GM13976 (cell line): ENCODE measurements at regions not wholly inside any gene's neighbourhood (a gene's known extent, or its start where the extent isn't known, plus 50 kb on each side); places are given as distances from the start of the nearest gene placed in this dataset.

ENCODE experiments used
- DNase-seq: peaks from one replicate; pipeline ENCODE4 v3.0.0; 2012; ENCODE audit warnings: low spot score
- CTCF ChIP-seq: IDR thresholded peaks from 2 replicates; pipeline ENCODE4 v1.5.1; 2012; ENCODE audit warnings: borderline replicate concordance, mild to moderate bottlenecking; ENCODE audit not compliant: insufficient read depth; ENCODE audit errors: extremely low read depth, missing control alignments, control extremely low read depth
- in situ Hi-C: fragments of 300-500 bp; cut with MboI; formaldehyde crosslinking; loops from one replicate; pipeline ENCODE4 v1.12.0; 2022; ENCODE audit warnings: low sequenced_read_pairs, mixed read lengths, inconsistent platforms; ENCODE audit not compliant: unreplicated experiment

GRCh38 chr2:146873646-146874259, 971.1 kb upstream of the ACVR2A start:
- TF ChIP-seq CTCF = no peak
- no peak for DNase-seq

GRCh38 chr2:146873056-146873455, 971.8 kb upstream of the ACVR2A start:
- in situ Hi-C loops = no loop called here
- TF ChIP-seq CTCF = no peak
- no peak for DNase-seq

More at GRCh38 chr2:146873646-146874259, 971.1 kb upstream of the ACVR2A start:
- in situ Hi-C loops = no loop called here

- DNase-seq = no peak
- in situ Hi-C loops = no loop called here
- TF ChIP-seq CTCF = no peak
These were observed 974.1 kb upstream of the ACVR2A start for GRCh38 chr2:146870691-146871090.

- no peak for DNase-seq
- in situ Hi-C loops = no loop called here
- no peak for TF ChIP-seq CTCF
These were observed 975.5 kb upstream of the ACVR2A start for GRCh38 chr2:146869328-146869727.

GRCh38 chr2:146868051-146868450, 976.8 kb upstream of the ACVR2A start:
- DNase-seq = no peak
- in situ Hi-C loops = no loop called here
- TF ChIP-seq CTCF = no peak

- in situ Hi-C loops = no loop called here
These were observed 977.3 kb upstream of the ACVR2A start for GRCh38 chr2:146867477-146867986.

More at GRCh38 chr2:146867477-146867986, 977.3 kb upstream of the ACVR2A start:
- no peak for TF ChIP-seq CTCF
- no peak for DNase-seq
